ENCODE measurements at regions not wholly inside any gene's neighbourhood (a gene's known extent, or its start where the extent isn't known, plus 50 kb on each side); places are given as distances from the start of the nearest gene placed in this dataset.
"Not testable (repeated sequence)": the region's sequence is repeated elsewhere in the genome, so short reads cannot be mapped to it uniquely, and the experiment has no call there.

DNA sequence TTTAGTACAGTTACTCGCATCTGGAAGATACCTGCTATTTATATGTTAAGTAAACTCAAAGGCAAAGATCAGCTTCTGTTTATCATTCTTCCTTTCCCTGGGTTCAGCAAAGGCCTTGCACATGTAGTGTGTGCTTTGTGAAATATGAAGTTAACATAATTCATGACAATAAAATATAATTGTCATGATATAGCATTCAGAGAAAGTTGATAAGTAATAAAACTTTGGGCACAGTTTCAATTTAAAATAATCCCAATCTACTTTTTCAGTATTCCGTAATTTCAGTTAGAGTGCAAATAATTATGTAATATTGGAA is 51.9 kb upstream of the ZNF217 start:
- no peak overlapping the region for H3K4me2 ChIP-seq (ENCODE audit: low read length)
- H3K79me2 ChIP-seq: no peaks in the 10 kb centered on the region
- H2AFZ ChIP-seq: no peak overlapping the region
- H3K9ac ChIP-seq: no peak overlapping the region
- H3K4me3 ChIP-seq (ENCODE audit: low read depth, low read length): no peak overlapping the region
- TF ChIP-seq, protein P1, sequence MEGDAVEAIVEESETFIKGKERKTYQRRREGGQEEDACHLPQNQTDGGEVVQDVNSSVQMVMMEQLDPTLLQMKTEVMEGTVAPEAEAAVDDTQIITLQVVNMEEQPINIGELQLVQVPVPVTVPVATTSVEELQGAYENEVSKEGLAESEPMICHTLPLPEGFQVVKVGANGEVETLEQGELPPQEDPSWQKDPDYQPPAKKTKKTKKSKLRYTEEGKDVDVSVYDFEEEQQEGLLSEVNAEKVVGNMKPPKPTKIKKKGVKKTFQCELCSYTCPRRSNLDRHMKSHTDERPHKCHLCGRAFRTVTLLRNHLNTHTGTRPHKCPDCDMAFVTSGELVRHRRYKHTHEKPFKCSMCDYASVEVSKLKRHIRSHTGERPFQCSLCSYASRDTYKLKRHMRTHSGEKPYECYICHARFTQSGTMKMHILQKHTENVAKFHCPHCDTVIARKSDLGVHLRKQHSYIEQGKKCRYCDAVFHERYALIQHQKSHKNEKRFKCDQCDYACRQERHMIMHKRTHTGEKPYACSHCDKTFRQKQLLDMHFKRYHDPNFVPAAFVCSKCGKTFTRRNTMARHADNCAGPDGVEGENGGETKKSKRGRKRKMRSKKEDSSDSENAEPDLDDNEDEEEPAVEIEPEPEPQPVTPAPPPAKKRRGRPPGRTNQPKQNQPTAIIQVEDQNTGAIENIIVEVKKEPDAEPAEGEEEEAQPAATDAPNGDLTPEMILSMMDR (IDR thresholded peaks at IDR 0.05): no peak
- H3K27me3 ChIP-seq (ENCODE audit: control insufficient read depth, insufficient read depth, low read length): no peaks in the 10 kb centered on the region
- no peaks in the 10 kb centered on the region for H3K9me3 ChIP-seq (ENCODE audit: control insufficient read depth, low read length)
- no peak overlapping the region for H3K27ac ChIP-seq
- H3K36me3 ChIP-seq (ENCODE audit: control insufficient read depth, insufficient read depth, low read length): no peaks in the 10 kb centered on the region
- peaks cover 8% of the 10 kb centered on the region for H3K4me1 ChIP-seq

DNA sequence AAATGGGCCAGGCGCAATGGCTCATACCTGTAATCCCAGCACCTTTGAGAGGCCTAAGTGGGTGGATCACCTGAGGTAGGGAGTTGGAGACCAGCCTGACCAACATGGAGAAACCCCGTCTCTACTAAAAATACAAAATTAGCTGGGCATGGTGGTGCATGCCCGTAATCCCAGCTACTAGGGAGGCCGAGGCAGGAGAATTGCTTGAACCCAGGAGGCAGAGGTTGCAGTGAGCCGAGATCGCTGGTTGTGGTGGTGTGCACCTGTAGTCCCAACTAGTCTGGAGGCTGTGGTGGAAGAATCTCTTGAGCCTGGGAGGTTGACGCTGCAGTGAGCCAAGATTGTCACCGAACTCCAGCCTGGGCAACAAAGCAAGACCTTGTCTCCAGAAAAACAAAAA is 50.5 kb upstream of the ZNF217 start:
- not testable (repeated sequence) for H3K27me3 ChIP-seq (ENCODE audit: control insufficient read depth, insufficient read depth, low read length); H3K79me2 ChIP-seq; H3K4me3 ChIP-seq (ENCODE audit: low read depth, low read length); H2AFZ ChIP-seq; H3K36me3 ChIP-seq (ENCODE audit: control insufficient read depth, insufficient read depth, low read length); H3K9me3 ChIP-seq (ENCODE audit: control insufficient read depth, low read length); H3K4me2 ChIP-seq (ENCODE audit: low read length); H3K27ac ChIP-seq; H3K9ac ChIP-seq; H3K4me1 ChIP-seq

Data from parathyroid adenoma (tissue), 2 donors.